Lung (tissue), 11 donors: ENCODE measurements at regions not wholly inside any gene's neighbourhood (a gene's known extent, or its start where the extent isn't known, plus 50 kb on each side); places are given as distances from the start of the nearest gene placed in this dataset.
"Not testable (repeated sequence)": the region's sequence is repeated elsewhere in the genome, so short reads cannot be mapped to it uniquely, and the experiment has no call there.

Source experiments
- ATAC-seq: fragments of 200-7000 bp; cut with Tn5 transposase; one replicate; pipeline ENCODE4 v1.9.1; 2020; ENCODE audit warnings: moderate number of reproducible peaks; ENCODE audit not compliant: insufficient read depth, low FRiP score
- DNase-seq, 3 donors: peaks; one replicate each; pipeline ENCODE4 v3.0.0-alpha.2; 2013 to 2017
- H3K27ac ChIP-seq, 2 donors: one replicate each; pipeline ENCODE4 v1.5.1; 2013; ENCODE audit warnings: mild to moderate bottlenecking in 2 of 2, moderate library complexity in 2 of 2, control low read depth in 1 of 2, inconsistent platforms in 1 of 2, low read depth in 1 of 2, low read length in 1 of 2
- H3K27me3 ChIP-seq, 3 donors: one replicate each; pipeline ENCODE4 v1.5.1; 2013; ENCODE audit warnings: low read length in 2 of 3; ENCODE audit not compliant: control insufficient read depth in 3 of 3, insufficient read depth in 3 of 3
- H3K36me3 ChIP-seq, 4 donors: one replicate each; pipeline ENCODE4 v1.5.1; 2013; ENCODE audit warnings: low read length in 4 of 4, mild to moderate bottlenecking in 1 of 4, moderate library complexity in 1 of 4; ENCODE audit not compliant: control insufficient read depth in 4 of 4, insufficient read depth in 4 of 4
- H3K4me1 ChIP-seq, 5 donors: one replicate each; pipeline ENCODE4 v1.5.1; 2013; ENCODE audit warnings: low read length in 5 of 5, mild to moderate bottlenecking in 2 of 5, moderate library complexity in 1 of 5; ENCODE audit not compliant: control insufficient read depth in 5 of 5, insufficient read depth in 5 of 5
- H3K4me3 ChIP-seq: one replicate; pipeline ENCODE4 v1.5.1; 2013; ENCODE audit warnings: mild to moderate bottlenecking, control low read depth, moderate library complexity
- H3K9ac ChIP-seq, 2 donors: one replicate each; pipeline ENCODE4 v1.5.1; 2013; ENCODE audit warnings: low read length in 2 of 2, control low read depth in 1 of 2; ENCODE audit not compliant: insufficient read depth in 1 of 2
- H3K9me3 ChIP-seq, 4 donors: one replicate each; pipeline ENCODE4 v1.5.1; 2013; ENCODE audit warnings: low read length in 3 of 4, mild to moderate bottlenecking in 1 of 4, moderate library complexity in 1 of 4; ENCODE audit not compliant: control insufficient read depth in 4 of 4, insufficient read depth in 3 of 4
- CTCF ChIP-seq: IDR thresholded peaks from 2 replicates; pipeline ENCODE4 v1.5.1; 2012; ENCODE audit warnings: mild to moderate bottlenecking; ENCODE audit errors: control extremely low read depth, extremely low read depth
- WGBS, 2 donors: extraction: QIAGEN DNeasy Blood & Tissue Kit; methylation state at CpG; one replicate each; pipeline ENCODE4 v1.1.7; 2013; 5-methylcytosine and 5-hydroxymethylcytosine counted together
- donor health status: control.
- donor health status: control.
- donor health status: Bipolar disorder and iron deficiency.
- donor health status: healthy.
- donor health status: DM: yes; HTN: yes; CAD: no.

GRCh38 chrX:106249706-106250379 lies 81.7 kb downstream of the PWWP3B start:
- no peak overlapping the region for H3K9ac ChIP-seq
- no peak overlapping the region for H3K27ac ChIP-seq
- no peak for TF ChIP-seq CTCF
- H3K4me3 ChIP-seq, result no peak overlapping the region
- DNase-seq (no peak), ATAC-seq (no peak)
- no peaks in the 10 kb centered on the region for H3K4me1 ChIP-seq
- peaks cover 0 to 13% (median 5%) of the 10 kb centered on the region in 3 donors for H3K27me3 ChIP-seq
- H3K36me3 ChIP-seq, result no peaks in the 10 kb centered on the region
- 73 to 88% methylated on average over 3 of the region's 3 CpGs for WGBS, 2 donors
- H3K9me3 ChIP-seq, result no peaks in the 10 kb centered on the region

- peaks cover 0 to 15% (median 5%) of the 10 kb centered on the region in 3 donors for H3K27me3 ChIP-seq
- no peak overlapping the region for H3K4me3 ChIP-seq
- no peak overlapping the region for H3K9ac ChIP-seq
- WGBS, 2 donors, result 35 to 79% methylated on average over 3 of the region's 3 CpGs
- no peaks in the 10 kb centered on the region for H3K4me1 ChIP-seq
- no peak for ATAC-seq
- H3K9me3 ChIP-seq, result peaks cover 0 to 2% (median 0%) of the 10 kb centered on the region in 4 donors
- H3K36me3 ChIP-seq, result no peaks in the 10 kb centered on the region
- no peak for DNase-seq
- H3K27ac ChIP-seq, result no peak overlapping the region
- no peak for TF ChIP-seq CTCF
Observed at GRCh38 chrX:106263817-106264216, 95.7 kb downstream of the PWWP3B start.

- not testable (repeated sequence) for ATAC-seq, H3K27ac ChIP-seq, H3K9ac ChIP-seq, H3K27me3 ChIP-seq, DNase-seq, H3K4me3 ChIP-seq, H3K36me3 ChIP-seq, H3K4me1 ChIP-seq, H3K9me3 ChIP-seq
- WGBS, 2 donors, result no CpG with 5 or more reads among the region's 9 CpGs
Observed at GRCh38 chrX:106273947-106274587, 106.0 kb downstream of the PWWP3B start.

- no CpG with 5 or more reads among the region's 5 CpGs for WGBS, 2 donors
- not testable (repeated sequence) for H3K9me3 ChIP-seq, H3K4me1 ChIP-seq, DNase-seq, H3K36me3 ChIP-seq, ATAC-seq, H3K4me3 ChIP-seq, H3K27ac ChIP-seq, H3K9ac ChIP-seq
- peaks cover 0 to 12% (median 0%) of the 10 kb centered on the region in 3 donors for H3K27me3 ChIP-seq
Observed at GRCh38 chrX:106275172-106275571, 107.1 kb downstream of the PWWP3B start.
